AG04449 (cell line): ENCODE measurements at regions not wholly inside any gene's neighbourhood (a gene's known extent, or its start where the extent isn't known, plus 50 kb on each side); places are given as distances from the start of the nearest gene placed in this dataset.

Source experiments
- CTCF ChIA-PET: fragments of 350-600 bp; formaldehyde crosslinking; extraction: SDS; loops from one replicate; lab custom pipeline; 2021; ENCODE audit warnings: antibody characterized with exemption; lab: Yijun Ruan, JAX
- POLR2A ChIA-PET: fragments of 400-600, 350-600 bp; formaldehyde crosslinking; extraction: SDS; loops from one replicate; lab custom pipeline; 2020; ENCODE audit warnings: antibody characterized with exemption, inconsistent platforms; lab: Yijun Ruan, JAX
- DNase-seq: peaks from one replicate; pipeline ENCODE4 v3.0.0-alpha.2; 2010; ENCODE audit warnings: low read depth, low spot score
- H3K4me3 ChIP-seq: 2 replicates; pipeline ENCODE4 v1.5.1; 2011; ENCODE audit warnings: low read depth, mild to moderate bottlenecking, control low read depth, low read length
- CTCF ChIP-seq: IDR thresholded peaks from one replicate; pipeline ENCODE4 v1.5.1; 2011; ENCODE audit warnings: mild to moderate bottlenecking, moderate library complexity, low read length, control low read depth, inconsistent platforms; ENCODE audit not compliant: insufficient read depth; ENCODE audit errors: missing control alignments

GRCh38 chr3:78134496-78134895, 1094.6 kb downstream of the ROBO2 start:
- ChIA-PET CTCF (no interaction called here), POLR2A (no interaction called here)
- no peak overlapping the region for H3K4me3 ChIP-seq
- DNase-seq = no peak
- TF ChIP-seq CTCF = no peak

- H3K4me3 ChIP-seq = no peak overlapping the region
- TF ChIP-seq CTCF = no peak
- POLR2A ChIA-PET = no interaction called here
- CTCF ChIA-PET = no interaction called here
- peak; percentile 7 for DNase-seq
Observed at GRCh38 chr3:78139166-78139565, 1099.3 kb downstream of the ROBO2 start.

- CTCF ChIA-PET = no interaction called here
- H3K4me3 ChIP-seq = no peak overlapping the region
- POLR2A ChIA-PET = no interaction called here
- no peak for TF ChIP-seq CTCF
- DNase-seq = no peak
Observed at GRCh38 chr3:78140274-78140673, 1100.4 kb downstream of the ROBO2 start.

GRCh38 chr3:78140866-78141265, 1101.0 kb downstream of the ROBO2 start:
- ChIA-PET POLR2A (no interaction called here), CTCF (no interaction called here)
- TF ChIP-seq CTCF = no peak
- DNase-seq = no peak
- H3K4me3 ChIP-seq = no peak overlapping the region

GRCh38 chr3:78141269-78141668, 1101.4 kb downstream of the ROBO2 start:
- no peak for DNase-seq
- ChIA-PET CTCF (no interaction called here), POLR2A (no interaction called here)
- TF ChIP-seq CTCF = no peak
- H3K4me3 ChIP-seq = no peak overlapping the region

GRCh38 chr3:78143000-78143399, 1103.1 kb downstream of the ROBO2 start:
- TF ChIP-seq CTCF = no peak
- no peak overlapping the region for H3K4me3 ChIP-seq
- no peak for DNase-seq
- POLR2A ChIA-PET = no interaction called here
- CTCF ChIA-PET = no interaction called here
